Left lobe of liver (tissue), 2 donors: ENCODE measurements at regions not wholly inside any gene's neighbourhood (a gene's known extent, or its start where the extent isn't known, plus 50 kb on each side); places are given as distances from the start of the nearest gene placed in this dataset.
"Not testable (repeated sequence)": the region's sequence is repeated elsewhere in the genome, so short reads cannot be mapped to it uniquely, and the experiment has no call there.

Experiments used
- ATAC-seq: fragments of 200-7000 bp; cut with Tn5 transposase; one replicate; pipeline ENCODE4 v1.9.1; 2020; ENCODE audit warnings: mild to moderate bottlenecking, moderate library complexity
- DNase-seq: peaks from one replicate; pipeline ENCODE4 v3.0.0-alpha.2; 2020; ENCODE audit warnings: low spot score
- donor health status: DM: no; HTN: no; CAD: no; lungs with moderate emphysema.
- donor health status: DM: no; HTN: yes; CAD: no.

DNA sequence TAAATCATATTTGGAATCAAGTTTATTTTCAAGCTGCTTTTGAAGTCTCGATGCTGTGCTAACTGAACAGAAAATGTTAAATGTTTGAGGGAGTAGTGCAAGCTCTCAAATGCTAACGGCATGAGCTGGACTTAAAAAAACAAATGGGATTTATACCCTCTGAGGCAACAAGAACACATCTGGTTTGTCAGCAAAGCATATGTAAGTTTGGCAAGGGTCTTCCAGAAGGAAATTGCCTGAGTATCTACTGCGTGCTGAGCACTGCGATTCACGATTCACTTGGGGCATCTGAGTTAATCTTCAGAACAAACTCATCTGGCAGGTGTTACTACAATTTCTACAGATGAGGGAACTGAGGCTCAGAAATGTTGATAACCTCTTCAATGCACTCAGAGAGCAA lies 98.4 kb upstream of the C9orf72 start:
- DNase-seq = no peak
- no peak for ATAC-seq

DNA sequence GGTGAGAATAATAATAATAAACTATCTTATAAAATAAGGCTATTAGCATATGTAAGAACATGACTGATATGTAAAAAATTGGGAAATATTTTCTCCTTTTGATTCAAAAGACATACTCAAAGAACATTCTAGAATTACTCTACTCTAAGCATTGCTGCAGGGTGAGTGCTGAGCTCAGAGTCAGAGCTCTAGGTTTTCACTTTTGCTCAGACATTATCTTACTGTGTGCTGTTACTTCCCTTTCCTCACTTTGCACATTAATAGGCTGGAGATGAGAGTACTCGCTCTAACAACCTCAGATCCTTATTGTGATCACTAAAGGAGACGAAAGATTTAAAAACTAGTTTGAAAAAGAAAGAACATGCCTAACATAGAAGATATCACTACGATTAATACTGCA lies 99.4 kb upstream of the C9orf72 start:
- ATAC-seq = no peak
- DNase-seq = no peak

DNA sequence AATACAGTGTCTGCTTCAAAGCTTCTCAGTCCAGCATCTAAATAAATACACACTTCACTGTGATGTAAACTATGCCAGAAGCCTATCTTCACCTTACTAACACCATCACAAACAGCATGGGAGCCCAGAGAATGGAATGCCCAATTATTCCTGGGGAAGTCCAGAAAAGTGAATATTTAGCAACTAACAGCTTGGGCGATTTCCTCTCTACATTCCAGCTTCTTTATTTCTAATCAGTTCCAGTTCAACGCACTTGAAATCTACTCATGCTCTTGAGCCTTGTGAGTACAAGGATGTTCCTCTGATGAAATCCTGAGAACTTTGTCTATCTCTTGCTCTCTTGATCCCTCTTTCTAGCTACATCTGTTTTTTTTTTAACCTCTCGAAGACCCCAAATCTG lies 100.4 kb upstream of the C9orf72 start:
- ATAC-seq (no peak), DNase-seq (no peak)

DNA sequence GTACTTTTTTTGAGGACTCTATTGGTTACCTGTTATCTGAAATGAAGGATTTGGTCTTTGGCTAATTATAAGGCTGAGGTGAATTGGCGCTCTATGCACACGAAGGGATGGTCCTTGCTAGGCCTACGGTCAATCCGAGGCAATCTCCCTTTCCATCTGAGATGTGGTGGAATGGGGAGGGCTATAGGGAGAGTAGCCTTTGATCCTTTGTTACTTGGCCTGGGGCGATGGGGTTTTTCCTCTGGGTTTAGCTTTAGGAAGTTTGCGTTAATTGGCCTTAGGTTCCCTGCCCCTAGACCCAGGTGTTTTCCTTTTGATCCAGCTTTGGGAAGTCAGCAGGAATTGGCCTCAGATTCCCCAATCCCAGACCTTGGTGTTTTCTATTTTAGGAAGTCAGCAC lies 102.1 kb upstream of the C9orf72 start:
- ATAC-seq (no peak), DNase-seq (no peak)

DNA sequence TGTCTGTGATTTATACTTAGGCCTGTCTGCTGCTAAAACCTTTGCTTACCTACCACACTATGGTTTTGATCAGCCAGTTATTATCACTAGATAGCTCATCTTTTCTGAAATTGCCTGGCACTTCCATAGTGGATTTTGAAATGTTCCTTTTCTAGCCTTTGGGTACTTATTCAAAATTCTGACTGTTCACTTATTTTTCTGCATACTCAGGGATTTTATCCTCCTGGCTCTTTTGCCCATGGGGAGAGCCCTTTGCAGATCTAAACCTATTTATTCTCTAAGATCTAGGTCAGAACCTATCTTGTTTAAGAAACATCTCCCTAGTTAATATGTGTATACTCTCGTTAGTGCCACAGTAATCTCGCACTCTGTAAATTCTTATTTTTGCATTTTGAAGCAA lies 103.5 kb upstream of the C9orf72 start:
- DNase-seq = no peak
- no peak for ATAC-seq

DNA sequence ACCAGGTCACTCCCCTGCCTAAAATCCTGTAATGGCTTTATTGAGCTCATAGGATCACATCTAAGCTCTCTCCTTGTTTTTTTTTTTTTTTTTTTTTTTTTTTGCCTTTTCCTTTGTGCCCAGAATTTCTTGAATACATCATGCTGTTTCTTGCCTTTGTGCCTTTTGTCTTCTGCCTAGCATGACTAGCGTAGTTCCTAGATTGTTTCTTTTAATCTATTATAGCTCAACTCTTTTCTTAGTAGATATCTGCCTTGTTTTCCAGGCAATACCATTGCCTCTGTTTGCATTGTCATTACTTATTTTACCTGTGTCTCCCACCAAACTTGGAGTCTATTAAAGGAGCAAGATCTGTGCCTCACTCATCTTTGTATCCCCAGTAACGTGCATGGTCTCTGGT lies 106.1 kb upstream of the C9orf72 start:
- DNase-seq (no peak), ATAC-seq (no peak)

DNA sequence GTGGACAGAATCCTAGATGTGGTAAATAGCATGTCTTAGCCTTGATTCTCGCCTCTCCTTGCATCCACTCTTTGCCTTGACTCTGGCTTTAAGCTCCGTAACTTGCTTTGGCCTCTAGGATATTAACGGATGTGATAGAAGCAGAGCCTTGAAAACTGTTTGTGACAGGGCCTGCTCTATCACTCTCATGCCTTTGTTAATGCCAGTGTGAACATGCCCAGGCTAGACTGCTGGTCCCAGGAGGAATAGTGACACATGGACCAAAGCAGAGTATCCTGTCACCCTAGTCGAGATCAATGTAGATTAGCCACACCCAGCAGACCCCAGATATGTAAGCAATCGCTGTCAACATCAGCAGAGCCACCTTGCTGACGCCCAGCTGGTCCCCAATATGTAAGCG lies 109.9 kb upstream of the C9orf72 start:
- DNase-seq (no peak), ATAC-seq (no peak)

DNA sequence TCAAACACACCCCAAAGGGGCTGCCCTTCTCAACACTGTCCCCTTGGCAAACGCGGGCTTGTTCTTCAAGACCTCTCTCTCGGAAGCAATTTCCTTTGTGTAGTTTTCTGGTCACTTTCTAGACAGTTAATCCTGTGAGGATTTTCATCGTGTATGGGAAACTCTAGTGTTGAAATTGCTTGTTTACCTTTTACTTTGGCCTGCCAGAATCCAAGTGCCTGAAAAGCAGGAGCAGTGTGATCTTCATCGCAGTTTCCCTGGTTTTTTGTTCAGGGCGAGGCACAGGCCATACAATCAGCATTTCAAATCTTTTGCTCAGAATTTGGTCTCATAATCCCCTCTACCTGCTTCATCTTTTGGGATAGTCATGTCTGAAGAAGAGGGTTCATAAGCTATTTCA lies 115.7 kb upstream of the C9orf72 start:
- no peak for DNase-seq
- ATAC-seq = peak; percentile 88

DNA sequence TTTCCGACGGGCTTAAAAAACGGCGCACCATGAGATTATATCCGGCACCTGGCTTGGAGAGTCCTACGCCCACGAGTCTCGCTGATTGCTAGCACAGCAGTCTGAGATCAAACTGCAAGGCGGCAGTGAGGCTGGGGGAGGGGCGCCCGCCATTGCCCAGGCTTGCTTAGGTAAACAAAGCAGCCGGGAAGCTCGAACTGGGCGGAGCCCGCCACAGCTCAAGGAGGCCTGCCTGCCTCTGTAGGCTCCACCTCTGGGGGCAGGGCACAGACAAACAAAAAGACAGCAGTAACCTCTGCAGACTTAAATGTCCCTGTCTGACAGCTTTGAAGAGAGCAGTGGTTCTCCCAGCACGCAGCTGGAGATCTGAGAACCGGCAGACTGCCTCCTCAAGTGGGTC lies 117.5 kb upstream of the C9orf72 start:
- DNase-seq = peak; percentile 54
- ATAC-seq = not testable (repeated sequence)

DNA sequence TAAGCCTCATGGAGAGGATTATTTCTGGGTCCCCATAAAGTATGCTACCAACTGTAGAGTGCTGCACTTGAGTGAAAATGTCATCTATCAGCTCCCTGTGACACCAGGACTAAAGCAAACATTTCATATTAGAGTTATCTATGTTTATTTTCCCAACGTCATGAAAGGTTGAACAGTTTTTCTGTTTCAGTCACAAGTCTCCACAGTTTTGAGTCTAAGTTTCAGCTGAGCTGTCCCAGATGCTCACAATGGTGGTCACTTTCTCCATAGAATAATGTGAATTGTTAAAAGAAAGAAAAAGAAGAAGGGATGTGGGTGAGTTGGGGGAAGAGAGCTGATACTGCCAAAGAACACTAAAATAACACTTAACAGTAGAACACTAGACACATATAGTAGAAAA lies 126.3 kb upstream of the C9orf72 start:
- DNase-seq (no peak), ATAC-seq (no peak)

DNA sequence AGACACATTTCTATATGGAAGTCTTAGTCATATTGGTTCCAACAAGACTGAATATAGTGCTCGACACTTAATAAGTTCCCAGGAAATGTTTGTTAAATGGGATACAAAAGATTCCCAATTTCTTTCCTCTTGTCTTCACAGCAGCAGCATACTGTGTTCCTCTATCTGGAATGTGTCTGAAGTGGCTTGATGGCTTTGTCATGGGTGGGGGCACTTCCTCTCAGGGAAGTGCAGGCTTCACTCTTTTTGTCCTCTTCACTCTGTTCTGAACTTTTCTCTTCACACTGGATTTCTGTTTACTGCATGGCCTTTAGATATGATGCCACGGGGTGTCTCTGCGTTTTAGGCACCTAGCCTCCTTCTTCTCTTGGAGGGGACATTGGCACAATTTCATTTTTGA lies 127.7 kb upstream of the C9orf72 start:
- no peak for DNase-seq
- ATAC-seq = peak; percentile 26

DNA sequence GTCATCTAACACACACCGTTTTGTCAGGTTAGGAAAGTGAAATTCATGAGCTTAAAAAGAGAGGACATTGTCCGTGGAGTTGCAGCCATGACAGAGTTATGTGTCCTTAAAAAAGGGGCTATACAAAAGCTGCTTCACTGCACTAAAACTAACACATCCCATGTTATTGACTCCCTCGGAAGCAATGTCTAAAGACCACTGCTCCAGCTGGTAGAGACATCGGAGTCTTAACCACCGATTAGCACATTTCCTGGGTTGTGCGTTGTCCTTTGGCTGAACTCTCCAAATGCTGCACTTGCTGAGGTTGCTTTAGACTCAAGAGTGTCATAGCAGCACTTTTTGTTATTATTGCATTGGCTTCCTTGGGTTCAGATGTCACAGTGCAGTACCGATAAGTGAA lies 128.3 kb upstream of the C9orf72 start:
- DNase-seq = no peak
- ATAC-seq = peak; percentile 70

DNA sequence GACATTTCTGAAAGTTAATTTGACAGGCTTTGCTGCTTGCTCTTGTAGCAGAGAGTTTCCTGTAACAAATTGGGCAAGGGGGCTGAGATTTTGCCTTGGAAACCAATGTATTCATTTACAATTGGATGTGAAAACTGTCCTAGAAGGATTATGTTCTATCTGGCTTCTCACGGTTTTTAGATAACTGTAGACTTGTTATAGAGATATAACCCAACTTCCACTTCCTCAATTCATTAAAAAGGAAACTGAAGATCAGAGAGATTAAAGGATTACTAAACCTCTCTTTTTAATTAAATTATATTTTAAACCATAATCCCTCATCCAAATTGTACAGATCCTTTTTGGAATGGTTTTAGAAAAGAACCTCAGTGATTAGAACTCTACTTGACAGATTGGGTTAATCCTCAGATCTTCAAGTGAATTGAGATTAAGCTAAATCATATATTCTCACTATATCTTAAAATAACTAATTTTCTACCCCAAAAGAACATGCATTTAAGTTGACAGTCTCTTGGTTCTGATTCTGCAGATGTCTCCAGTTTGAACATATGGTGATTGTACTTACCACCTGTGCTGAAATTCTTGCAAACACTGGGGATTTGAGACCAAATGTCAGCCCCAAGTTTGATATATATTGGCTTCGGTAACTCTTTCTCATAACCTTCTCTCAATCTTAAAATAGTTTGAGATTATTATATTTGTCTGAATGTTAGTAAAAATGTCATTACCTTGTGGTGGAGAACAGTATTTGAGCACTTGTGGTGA lies 130.1 kb upstream of the C9orf72 start:
- no peak for ATAC-seq
- no peak for DNase-seq

DNA sequence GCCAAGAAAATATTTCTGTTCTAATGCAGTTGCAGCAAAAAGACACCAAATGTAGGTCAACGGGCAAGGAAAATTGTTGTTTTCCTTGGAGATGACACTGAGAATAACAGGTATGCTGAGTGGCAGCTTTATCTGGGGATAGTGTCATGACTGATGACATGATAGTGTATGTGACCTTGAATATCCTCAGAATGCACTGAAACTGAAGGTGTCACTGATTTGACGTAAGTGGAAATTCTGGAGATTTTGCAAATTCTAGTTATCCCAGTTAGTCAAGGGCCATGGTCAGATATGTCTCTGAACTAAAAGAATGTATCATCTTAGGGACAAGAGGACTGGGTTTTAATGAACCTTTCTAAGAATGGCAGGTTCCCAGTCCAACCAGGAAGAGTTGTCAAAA lies 138.0 kb upstream of the C9orf72 start:
- DNase-seq = no peak
- no peak for ATAC-seq

DNA sequence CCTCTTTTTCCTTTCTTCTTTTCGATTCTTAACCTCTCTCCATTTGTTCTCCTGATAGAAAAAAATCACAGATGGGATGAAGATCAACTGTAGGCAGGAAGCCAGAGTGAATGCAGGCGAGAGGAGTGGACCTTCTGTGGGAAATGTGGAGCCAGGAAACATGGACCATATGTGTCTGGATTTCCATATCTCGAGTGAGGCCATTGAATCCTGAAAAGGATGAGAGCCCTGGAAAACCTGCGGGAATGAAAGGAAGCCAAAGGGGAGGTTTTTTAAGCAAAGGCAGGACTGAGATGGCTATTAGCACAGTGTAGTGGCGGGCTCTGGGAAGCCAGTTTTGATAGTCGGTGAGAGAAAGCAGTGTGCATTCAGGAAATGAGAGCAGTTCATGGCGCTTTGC lies 139.5 kb upstream of the C9orf72 start:
- DNase-seq (no peak), ATAC-seq (no peak)

DNA sequence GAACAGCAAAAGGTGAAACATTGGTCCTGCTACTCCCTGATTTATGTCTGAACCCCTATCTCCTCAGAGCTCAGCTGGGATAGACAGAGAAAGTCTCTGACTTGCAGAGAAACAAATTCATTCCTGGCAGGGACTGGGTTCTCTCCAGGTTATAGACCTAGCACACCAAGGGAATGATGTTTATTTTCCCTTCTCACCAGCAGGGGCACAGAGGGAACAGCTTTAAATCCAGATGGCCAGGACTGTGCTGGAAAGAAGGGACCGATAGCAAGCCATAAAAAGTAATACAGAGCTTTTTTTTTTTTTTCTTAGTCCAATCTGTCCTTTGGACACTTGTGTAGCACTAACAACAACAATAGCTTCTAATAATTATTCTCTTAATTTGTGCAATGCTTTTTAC lies 141.1 kb upstream of the C9orf72 start:
- ATAC-seq (no peak), DNase-seq (no peak)

DNA sequence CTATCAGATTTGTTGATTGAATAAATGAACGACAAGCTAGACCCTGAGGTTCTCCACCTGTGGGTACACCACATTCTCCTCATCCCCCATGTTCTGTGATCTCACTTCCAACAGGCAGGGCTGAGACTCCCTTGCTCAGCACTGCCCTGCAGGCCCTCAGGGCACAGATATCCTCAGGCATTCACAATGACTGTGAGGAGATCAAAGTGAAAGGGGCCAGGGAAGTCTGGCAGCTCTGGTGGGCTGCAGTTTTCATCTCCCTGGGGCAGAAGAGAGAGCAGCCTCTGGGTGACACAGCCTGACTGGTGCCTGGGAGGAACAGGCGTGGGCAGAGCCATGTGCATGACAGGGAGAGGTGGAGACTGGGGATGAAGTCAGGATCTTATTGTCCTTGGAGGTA lies 142.4 kb upstream of the C9orf72 start:
- no peak for DNase-seq
- no peak for ATAC-seq

DNA sequence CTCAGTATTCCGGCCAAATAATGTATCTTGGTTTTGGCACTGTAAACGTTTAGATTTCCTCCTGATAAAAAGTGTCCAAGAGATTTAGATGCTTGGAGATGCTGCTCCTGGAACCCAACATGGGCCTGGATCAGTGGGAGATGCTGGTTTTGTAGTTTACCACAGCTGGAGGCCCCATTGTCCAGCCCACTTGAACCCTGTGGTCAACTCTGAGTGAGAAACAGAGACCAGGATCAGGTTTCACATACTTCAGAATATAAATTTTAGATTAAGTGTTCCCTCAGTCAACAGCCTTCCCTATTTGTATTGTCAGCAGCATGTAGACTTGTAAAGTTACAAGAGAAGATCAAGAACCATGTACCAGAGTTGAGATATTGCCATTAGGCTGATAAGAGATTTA lies 144.7 kb upstream of the C9orf72 start:
- ATAC-seq (no peak), DNase-seq (no peak)

DNA sequence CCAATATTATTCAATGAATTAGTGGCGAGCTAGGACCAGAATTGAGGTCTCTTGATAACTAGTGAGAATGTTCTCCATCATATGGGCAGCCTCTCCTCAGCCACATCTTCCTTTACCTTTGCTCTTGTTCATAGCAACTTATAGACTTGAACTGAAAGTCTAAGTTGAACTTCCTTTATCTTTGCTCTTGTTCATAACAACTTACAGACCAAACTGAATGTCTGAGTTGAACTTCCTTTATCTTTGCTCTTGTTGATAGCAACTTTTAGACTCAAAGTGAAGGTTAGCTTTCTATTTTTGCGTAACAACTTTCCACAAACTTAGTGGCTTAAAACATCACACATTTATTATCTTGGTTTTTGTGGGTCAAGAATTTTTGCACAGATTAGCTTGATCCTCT lies 146.4 kb upstream of the C9orf72 start:
- no peak for ATAC-seq
- DNase-seq = no peak

DNA sequence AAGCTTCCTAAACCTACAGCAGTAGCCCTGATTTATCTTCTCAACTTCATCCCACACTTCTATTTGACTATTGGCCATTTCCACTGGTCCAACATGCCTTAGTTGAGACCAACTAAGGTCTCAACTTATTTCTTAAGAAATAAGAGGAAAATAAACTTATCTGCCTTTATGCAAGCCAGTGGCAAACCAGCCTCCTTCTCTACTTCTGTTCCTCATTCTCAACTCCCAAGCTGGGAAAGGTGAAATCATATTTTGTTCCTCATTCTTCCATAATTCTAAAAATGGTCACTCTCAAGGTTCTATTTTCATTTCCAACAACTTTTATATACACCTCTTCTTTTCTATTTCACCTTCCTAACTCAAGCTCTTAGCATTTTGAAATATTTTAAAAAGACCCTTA lies 149.6 kb upstream of the C9orf72 start:
- DNase-seq (no peak), ATAC-seq (no peak)

DNA sequence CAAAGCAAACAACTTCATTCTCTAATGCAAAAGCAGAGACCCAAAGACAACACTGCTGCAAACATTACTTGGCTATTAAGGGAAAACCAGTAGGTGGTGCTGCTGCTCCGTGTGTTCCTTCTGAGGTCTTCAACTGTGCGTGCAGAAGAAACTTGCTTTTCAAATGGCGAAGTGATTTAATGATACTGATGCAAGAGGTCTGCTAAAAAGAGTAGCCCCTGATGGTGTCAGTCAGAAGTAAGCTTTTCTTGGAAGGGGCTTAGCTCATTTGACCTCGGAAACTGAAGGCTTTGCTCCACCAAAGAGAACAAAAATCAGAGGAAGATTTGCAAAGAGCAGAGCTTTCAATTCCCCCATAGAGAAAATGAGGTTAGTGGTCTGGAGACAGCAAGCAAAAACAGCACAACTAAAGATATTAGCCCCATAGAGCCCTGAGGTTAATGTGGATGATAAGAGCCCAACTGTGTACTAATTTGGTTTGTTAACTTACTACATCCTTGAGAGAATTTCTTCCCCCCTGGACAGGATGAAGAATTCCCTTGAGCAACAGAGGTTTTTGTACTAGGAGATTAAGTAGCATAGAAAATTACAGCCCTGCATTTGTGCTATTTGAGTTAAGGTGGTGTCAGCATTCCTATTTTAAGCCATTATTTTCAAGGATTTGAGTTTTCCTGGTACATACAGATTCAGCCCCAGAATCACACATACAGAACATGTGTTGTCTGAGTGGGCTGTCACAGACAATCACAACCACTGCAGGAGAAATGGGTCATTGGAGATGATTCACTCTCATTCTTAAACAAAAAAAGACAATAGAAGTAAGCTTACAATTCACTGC lies 153.2 kb upstream of the C9orf72 start:
- peak; percentile 60 for DNase-seq
- peak; percentile 98 for ATAC-seq

DNA sequence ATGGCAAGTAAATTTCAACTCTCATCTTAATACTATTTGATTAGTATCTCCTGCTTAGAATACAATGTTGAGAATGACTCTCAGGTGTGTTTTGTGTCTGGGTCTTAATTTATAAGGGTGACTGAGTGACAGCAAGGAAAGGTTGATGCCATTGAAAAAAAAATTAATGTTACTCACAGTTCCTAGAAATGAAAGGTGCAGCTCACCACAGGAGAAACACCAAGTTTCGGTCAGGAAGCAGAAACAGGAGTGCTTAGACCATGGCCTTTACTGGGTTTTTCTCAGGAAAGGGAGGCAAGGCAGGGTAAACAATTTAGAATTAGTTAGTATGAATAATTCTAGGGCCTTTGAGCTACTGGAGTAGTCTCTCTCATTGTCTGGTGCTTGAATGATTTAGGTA lies 159.2 kb upstream of the C9orf72 start:
- ATAC-seq (no peak), DNase-seq (no peak)

DNA sequence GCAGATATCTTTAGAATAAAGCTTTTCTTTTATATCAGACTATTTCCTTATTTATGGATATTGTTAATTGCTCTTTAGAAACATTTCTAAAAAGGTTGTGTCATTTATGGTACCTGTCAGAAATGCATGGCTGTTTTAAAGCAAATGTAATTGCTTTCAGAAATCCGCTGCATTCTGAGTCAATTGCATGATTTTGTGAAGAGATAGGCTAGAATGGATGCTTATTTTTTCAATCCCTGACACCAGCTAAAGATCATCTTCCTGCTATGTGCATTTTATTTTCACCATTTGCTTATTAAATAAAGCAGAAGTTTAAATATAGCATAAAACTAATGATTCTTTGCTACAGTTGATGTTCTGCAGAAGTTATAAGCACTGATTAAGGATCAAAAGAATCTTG lies 170.2 kb upstream of the C9orf72 start:
- DNase-seq (no peak), ATAC-seq (no peak)
